GM18507 (cell line): ENCODE measurements at regions not wholly inside any gene's neighbourhood (a gene's known extent, or its start where the extent isn't known, plus 50 kb on each side); places are given as distances from the start of the nearest gene placed in this dataset.
"Not testable (repeated sequence)": the region's sequence is repeated elsewhere in the genome, so short reads cannot be mapped to it uniquely, and the experiment has no call there.

Experiments used
- DNase-seq: peaks from one replicate; pipeline ENCODE4 v3.0.0; 2011; ENCODE audit warnings: low read depth; ENCODE audit not compliant: insufficient read length; ENCODE audit errors: extremely low spot score
- FAIRE-seq: peaks from 2 replicates; lab custom pipeline; 2011; peaks lifted over from hg19 to GRCh38; lab: Jason Lieb, UNC

DNA sequence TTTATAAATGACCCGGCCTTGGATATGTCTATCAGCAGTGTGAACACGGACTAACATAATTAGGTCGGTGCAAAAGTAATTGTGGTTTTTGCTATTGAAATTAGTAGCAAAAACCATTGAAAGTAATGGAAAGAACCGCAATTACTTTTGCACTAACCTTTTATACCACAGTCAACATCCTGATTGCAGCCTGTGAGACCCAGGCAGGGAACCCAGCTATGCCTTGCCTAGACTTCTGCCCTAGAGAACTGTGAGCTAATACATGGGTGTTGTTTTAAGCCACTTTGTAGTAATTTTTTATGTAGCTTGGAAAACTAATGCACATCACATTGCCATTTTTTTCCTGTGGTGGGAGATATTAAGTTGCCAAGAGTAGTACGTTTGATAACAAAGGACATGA is 120.7 kb downstream of the SCG2 start:
- FAIRE-seq: no peak
- DNase-seq: no peak

DNA sequence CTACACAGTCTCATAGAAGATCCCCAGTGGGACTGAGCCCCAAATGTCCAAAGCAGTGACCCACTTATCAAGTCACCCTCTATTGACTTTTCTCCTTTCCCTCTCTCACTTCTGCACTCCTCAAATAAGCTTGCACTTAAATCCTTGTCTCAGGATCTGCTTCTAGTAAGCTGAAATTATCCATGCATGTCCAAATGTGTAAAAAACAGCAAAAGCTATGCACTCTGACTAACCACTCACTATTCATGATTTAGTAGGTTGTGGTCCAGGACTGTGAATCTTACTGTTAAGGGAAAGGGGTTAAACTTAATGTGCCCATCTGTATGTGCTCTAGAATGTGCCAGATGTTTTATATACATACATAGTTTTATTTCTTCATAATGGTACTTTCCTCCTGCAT is 115.4 kb downstream of the SCG2 start:
- FAIRE-seq (no peak), DNase-seq (no peak)

DNA sequence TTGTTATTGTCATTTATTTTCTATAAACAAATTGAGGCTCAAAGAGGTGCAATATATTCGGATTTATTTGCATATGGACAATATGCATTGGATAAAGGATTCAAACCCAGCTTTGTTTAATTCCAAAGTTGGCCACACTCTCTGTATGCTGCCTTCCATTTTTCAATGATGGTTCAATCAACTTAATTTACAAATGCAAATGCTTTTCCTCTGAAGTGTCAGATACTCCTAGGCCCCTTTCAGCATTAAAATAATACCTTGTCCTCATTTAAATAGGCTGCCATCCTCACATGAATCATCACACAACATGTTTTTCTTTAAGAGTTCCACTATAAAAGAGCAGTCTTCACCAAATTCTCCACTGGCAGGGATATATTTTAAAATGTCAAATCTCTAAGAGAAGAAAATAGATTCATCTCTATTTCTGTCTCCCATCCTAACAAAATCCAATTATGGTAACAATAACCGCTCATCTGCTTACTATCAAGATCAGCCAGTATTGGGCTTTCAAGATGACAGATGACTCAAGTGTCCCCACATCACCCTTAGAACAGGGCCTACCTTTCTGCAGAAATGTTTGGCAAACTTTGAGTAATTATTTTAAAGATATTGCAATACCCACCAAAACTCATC is 114.8 kb downstream of the SCG2 start:
- FAIRE-seq: no peak
- no peak for DNase-seq

DNA sequence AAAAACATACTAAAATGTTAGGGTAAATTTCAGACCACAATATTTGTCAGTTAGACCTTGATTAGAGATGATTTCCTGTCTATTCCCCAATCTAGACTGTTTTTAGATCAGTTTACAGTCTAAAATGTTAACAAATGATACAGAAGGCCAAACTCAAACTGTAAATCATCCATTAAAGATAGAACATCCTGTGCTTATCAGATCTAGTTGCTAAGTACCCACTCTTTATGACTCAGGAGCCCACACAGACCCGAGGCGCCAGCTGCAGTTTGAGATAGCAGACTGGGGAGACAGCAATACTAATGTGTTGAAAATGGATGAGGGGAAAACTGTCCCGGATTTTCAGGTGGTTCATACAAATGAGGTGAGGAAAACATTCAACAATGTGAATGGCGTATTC is 113.3 kb downstream of the SCG2 start:
- DNase-seq (no peak), FAIRE-seq (no peak)

DNA sequence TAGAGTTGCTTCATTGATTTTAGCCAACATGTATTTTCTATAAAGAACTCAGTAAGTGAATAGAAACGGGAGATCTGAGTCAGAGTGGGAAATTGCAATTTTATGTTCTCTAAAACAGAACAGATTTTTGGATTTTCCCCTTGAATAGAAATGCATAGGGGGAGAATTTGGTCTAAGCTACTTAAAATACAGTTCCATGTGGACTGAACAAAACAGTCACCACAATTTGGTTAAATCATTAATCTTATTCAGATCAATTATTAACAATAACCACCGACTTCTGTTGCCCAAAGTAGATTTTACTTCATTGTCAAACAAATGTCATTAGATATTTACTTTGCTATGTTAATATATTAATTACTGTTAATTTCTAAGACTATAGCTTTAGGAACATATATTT is 107.7 kb downstream of the SCG2 start:
- FAIRE-seq (peak; percentile 12), DNase-seq (no peak)

DNA sequence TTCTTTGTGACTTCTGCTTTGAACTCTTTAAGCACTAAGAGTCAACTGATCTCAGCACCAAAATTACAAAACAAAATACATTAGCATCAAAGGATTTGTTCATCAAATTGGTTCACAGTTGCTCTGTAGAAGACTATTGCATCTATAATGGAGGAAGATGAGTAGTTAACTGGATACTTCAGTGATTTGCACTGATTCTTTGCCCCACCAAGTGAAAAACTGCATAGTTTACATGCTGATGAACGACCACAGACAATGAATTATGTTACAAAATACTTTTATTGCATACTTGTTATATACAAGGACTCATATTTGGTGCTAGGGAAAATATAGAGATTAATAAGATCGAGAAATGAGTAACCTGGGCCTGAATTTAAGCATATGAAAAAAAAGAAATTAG is 107.2 kb downstream of the SCG2 start:
- FAIRE-seq (no peak), DNase-seq (no peak)

DNA sequence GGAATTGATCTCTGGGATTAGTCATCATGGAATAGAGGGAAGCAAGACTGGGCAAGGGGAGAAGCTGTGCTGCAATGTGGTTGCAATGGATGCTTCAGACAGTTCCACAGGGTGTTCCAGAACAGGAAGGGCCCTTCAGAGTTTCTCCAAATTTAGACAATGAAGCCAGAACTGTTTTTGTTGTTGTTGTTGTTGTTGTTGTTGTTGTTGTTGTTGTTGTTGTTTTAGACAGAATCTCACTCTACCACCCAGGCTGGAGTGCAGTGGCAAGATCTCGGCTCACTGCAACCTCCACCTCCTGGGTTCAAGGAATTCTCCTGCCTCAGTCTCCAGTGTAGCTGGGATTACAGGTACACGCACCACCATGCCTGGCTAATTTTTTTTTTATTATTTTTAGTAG is 105.3 kb downstream of the SCG2 start:
- FAIRE-seq, DNase-seq: not testable (repeated sequence)

DNA sequence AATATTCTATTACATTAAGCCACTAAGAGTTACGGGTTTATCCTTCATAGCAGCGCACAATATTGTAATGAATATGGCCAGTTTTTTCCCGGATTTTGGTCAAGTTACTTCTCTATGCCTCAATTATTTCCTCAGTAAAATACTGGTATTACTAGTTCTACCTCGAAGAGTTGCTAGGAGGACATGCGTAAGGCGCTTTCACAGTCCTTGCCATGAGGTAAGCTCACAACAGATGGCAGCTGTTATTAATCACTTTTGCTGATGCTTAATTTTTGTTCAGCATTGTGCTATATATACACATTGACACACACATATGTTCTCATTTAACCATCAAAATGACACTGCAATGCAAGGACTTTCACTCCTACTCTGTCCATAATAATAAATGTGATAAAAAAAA is 101.5 kb downstream of the SCG2 start:
- DNase-seq (no peak), FAIRE-seq (no peak)

DNA sequence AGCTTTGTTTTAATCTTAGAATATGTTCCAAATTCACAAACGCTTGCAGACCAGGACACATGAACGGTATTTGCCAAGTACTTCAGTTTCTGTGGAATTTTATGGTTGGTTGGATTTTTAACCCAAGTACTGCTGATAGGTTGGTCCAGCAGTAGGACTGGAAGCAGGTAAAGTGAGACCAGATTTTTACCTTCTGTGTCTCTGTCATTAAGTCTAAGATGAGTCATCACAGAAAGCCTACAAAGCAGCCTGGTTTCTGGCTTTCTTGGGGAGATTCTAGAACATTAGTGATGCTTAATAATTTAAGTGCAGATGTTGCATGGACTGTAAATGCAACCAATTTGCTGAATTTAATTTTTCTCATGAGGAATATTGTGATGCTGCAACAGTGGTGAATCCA is 100.5 kb downstream of the SCG2 start:
- FAIRE-seq: no peak

DNA sequence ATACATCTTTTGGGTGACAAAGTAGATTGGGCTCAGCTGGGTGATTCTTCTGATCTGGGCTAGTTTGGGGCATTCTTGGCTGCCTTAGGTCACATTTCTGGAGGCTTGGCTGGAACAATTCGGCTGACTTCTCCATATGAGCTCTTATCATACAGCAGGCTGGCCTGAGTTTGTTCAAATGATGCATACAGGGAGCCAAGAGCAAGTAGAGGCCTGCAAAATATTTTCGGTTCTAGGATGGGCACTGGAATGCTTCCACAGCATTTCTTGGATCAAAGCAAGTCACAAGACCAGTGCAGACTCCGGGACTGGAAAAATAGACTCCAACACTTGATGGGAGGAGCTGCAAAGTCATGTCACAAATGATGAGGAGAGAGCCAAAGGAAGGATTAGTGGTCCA is 98.4 kb downstream of the SCG2 start:
- DNase-seq: no peak
- FAIRE-seq: no peak

More for the DNA sequence above, 100.5 kb downstream of the SCG2 start:
- DNase-seq: no peak

DNA sequence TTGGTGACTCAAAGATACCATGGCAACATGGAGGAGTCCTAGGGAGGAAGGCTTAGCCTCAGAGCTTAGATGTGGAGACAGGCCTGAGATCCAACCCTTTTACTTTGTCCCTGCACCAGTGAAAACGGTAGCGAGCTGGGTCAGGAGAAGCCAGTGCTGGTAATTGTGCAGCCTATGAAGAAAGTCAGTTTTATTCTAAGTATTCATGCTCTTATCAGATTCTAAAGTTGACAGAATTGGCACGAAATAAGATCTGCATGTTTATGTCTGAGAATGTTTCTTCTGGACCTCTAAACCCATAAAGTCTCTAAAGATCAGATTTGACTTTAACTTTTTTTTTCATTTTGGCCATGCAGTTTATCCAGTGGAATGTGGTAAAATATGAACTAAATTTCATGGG is 93.8 kb downstream of the SCG2 start:
- no peak for DNase-seq
- FAIRE-seq: no peak

DNA sequence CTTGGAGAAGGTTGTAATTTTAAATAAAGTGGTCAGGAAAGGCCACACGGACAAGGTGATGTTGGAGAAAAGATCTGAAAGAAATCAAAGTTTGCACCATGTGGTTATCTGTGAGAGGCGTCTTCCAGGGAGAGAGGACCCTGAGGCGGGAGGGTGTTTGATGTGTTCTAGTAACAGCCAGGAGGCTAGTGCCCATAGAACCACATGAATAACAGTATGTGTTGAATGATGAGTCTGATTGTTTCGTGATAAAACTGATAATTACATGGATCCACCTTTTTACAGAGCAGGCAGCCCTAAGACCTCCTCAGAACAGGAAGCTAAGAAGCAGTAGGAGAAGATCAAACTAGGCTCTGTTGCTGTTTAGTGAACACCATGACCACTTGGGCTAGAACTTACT is 91.4 kb downstream of the SCG2 start:
- no peak for FAIRE-seq
- no peak for DNase-seq

DNA sequence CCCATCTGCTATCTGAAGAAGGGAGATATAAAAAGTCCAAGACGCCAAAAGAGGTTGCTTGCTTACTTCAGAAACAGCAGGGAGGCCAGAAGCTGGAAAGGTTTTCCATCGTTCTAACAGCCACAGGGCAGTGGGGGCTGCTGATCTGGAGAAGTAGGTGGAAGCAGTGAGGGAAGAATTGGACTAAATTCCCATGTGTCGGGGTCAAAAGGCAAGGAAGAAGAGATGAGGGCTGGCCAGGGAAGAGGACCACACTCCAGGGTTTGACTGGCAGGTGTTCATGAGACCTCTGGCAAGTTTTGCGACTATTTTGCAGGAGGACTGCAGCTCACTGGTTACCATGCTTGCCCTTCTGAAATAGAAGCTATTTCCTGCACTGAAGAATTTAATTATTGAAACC is 91.0 kb downstream of the SCG2 start:
- FAIRE-seq (no peak), DNase-seq (no peak)

DNA sequence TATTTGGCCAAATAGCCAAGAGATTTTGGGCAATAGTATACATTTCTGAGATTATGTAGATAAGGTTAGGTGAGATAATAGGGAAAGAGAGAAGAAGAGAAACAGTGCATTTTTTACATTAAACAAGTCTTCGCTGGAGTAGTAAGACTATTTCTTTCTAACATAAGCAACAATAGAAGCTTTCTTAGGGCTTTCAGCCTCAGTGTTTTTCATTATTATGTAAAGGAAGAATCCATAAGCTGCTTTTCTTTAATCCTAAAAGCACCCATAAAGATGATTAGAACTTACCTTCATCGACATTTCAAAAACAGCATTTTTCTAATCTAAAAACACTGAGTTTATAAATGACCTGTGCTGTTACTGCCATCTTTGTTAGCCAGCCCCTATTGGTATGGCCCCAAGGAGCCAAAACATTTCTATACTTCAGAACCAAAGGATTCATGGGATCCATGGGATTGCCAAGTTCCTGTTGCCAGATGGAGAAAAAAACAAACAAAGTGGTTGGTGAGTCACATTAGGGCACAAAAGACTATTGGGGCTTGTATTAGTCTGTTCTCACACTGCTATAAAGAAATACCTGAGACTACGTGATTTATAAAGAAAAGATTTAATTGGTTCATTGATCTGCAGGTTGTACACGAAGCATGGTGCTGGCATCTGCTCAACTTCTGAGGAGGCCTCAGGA is 88.2 kb downstream of the SCG2 start:
- no peak for DNase-seq
- no peak for FAIRE-seq

DNA sequence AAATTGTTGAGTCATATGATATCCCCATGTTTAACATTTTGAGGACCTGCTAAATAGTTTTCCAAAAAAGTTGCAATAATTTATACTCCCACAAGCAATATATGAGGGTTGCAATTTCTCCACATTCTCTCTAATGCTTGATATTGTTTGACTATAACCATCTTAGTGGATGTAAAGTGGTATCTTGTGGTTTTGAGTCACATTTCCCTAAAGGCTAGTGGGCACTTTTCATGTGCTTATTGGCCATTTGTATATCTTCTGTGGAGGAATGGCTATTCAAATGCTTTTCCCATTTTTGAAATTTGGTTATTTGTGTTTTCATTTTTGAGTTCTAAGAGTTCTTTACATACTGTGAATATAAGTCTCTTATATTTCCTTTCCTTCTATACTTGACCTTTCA is 82.7 kb downstream of the SCG2 start:
- DNase-seq: no peak
- no peak for FAIRE-seq

DNA sequence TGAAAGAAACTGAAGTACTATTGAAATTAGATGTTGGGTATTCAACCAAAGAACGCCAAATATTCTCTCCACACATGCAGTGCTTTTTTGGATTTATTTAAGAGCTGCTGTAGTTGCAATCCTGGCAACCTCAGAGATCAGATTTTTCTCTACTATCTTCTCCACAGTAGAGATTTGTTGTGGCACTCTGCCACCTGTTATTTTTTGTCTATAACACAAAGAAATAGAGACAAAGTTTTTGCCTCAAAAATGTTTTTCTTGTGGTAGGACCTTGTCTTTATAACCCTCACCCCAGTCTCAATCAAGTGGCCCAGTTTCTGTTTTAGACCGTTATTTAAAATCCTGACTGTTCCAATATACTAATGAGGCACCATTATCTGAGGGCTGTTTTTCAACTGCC is 79.4 kb downstream of the SCG2 start:
- DNase-seq: no peak

DNA sequence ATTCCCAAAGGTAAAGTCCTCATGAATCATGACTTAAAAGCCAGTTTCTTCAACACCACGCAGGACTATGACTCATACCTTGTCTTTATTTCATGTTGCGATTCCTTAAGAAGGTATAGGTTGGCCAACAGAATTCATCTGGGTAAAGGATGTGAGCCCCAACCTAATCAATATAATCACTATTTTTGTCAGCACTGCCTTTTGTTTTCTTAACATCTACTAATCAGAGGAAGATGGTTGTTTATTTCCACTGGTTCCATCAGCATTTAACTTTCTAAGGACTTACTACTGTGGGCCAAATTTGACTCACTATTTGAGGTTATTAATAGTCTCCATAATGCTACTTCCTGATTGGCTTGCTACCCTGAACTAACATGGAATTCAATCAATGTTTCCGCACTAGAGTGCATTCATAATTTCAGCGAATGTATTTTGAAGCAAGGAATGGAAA is 78.6 kb downstream of the SCG2 start:
- DNase-seq (no peak), FAIRE-seq (no peak)

More for the DNA sequence above, 79.4 kb downstream of the SCG2 start:
- no peak for FAIRE-seq

DNA sequence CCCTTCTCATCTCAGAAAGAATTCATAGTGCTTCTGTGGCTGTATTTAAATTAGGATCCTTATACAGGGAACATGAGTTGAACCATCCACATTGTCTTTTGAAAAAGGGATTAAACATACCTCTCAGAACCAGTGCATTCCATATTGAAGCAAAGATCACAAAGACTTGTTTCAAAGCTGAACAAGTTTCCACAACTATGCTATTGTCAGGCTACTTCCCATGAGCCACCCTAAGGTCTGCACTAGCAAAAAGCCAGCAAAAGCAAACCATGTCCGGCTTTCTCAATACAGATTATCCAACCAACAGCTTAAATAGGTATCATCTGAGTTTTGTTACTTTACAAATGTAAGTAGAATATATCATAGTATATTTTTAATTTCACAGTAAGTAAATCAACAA is 78.1 kb downstream of the SCG2 start:
- no peak for DNase-seq
- no peak for FAIRE-seq

DNA sequence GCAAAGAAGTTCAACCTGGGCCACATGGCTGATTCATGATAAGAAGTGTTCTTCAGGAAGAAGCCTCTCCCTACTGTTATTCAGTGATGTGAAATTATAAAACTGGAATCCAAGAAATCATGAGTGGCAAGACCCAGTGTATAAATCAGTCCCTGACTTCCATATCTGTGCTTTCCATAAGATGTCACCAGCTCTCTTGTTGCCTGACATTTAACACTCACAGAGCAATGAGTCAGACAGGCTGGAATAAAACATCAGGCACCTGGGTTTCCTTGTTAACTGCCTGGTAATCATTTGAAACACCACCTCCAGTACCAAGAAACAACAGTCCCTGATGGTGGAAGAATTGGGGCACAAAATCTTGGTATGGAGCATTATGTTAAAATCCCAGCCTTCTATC is 76.1 kb downstream of the SCG2 start:
- no peak for FAIRE-seq
- DNase-seq: no peak

DNA sequence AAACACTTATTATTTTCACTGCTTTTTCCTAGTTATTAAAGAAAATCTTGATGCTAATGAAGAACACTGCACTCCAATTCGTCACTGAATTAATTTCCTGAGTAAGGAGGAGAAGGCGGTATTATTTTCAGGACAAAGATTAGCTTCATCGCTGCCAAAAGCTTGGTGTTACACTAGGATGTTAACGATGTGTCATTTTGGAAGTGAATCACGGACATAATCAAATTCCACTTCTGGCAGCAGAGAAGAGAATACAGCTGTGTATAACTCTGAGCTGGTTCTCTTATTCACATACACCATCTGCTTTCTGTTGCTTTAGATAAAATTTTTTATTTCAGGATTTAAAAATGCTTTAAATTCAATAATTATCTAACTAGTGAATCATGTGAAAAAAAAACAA is 74.1 kb downstream of the SCG2 start:
- DNase-seq (no peak), FAIRE-seq (no peak)

DNA sequence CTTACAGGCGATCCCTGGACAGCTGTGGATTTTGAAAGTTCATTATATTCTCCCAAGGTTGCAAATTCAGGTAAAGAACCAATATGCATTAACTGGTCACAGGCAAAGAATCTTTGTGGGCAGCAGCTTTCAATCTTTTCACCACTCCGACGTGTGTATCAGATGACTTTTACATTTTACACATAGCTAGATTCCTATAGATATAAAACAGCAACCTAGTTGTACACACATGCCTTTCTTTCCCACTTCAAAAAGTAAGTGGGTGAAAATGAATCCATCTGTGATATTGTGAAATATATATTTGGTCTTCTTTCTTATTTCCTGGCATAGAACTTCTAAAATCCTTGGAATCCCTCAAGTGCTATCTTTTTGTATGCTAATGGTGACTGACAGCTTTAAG is 72.5 kb downstream of the SCG2 start:
- FAIRE-seq: no peak
- no peak for DNase-seq

DNA sequence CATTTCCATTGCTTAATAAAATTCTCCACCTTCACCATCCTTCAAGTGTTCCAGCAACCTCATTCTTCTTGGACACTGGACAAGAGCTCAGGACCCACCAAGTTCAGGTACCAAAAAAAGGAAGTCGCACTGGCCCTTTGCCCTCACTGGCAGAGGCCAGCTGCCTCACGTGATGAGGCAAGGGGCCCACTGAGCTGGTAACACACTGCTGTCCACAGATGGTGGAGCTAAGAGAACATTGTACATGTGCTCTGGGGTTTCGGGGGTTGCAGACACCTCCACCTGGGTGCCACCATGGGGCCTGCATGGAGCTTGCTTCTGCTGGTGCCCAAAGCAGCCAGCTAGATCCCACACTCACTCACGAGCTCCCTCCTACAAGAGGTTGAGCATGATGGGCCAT is 71.3 kb downstream of the SCG2 start:
- DNase-seq (no peak), FAIRE-seq (no peak)
